H9 (cell line): ENCODE measurements at regions not wholly inside any gene's neighbourhood (a gene's known extent, or its start where the extent isn't known, plus 50 kb on each side); places are given as distances from the start of the nearest gene placed in this dataset.

Experiments used
- DNase-seq: peaks from one replicate; pipeline ENCODE4 v3.0.0-alpha.2; 2017
- H2AFZ ChIP-seq: one replicate; pipeline ENCODE4 v1.6.1; 2013; ENCODE audit warnings: mild to moderate bottlenecking, low read length, control low read depth, moderate library complexity
- H2AK5ac ChIP-seq: 2 replicates; pipeline ENCODE4 v1.6.1; 2013; ENCODE audit warnings: low read length, control low read depth, mixed read lengths; ENCODE audit not compliant: insufficient read length
- H2BK120ac ChIP-seq: one replicate; pipeline ENCODE4 v1.6.1; 2013; ENCODE audit warnings: low read depth, mild to moderate bottlenecking, low read length, control low read depth, inconsistent platforms; ENCODE audit not compliant: poor library complexity, severe bottlenecking
- H2BK12ac ChIP-seq: 2 replicates; pipeline ENCODE4 v1.6.1; 2013; ENCODE audit warnings: low read length, control low read depth, mixed read lengths, low read depth; ENCODE audit not compliant: insufficient read length
- H2BK15ac ChIP-seq: 2 replicates; pipeline ENCODE4 v1.6.1; 2013; ENCODE audit warnings: low read depth, low read length, control low read depth
- H2BK20ac ChIP-seq: one replicate; pipeline ENCODE4 v1.6.1; 2013; ENCODE audit warnings: low read depth, mild to moderate bottlenecking, low read length, control low read depth, inconsistent platforms; ENCODE audit not compliant: poor library complexity, severe bottlenecking
- H2BK5ac ChIP-seq: 2 replicates; pipeline ENCODE4 v1.6.1; 2013; ENCODE audit warnings: low read length, control low read depth, mixed read lengths; ENCODE audit not compliant: insufficient read length
- H3K14ac ChIP-seq: 2 replicates; pipeline ENCODE4 v1.6.1; 2013; ENCODE audit warnings: low read length, control low read depth; ENCODE audit not compliant: insufficient read depth
- H3K18ac ChIP-seq: 2 replicates; pipeline ENCODE4 v1.6.1; 2013; ENCODE audit warnings: low read depth, mild to moderate bottlenecking, mixed read lengths, low read length, control low read depth; ENCODE audit not compliant: insufficient read length
- H3K23ac ChIP-seq: 2 replicates; pipeline ENCODE4 v1.6.1; 2013; ENCODE audit warnings: low read length, control low read depth, mixed read lengths, low read depth; ENCODE audit not compliant: insufficient read length
- H3K23me2 ChIP-seq: 2 replicates; pipeline ENCODE4 v1.6.1; 2013; ENCODE audit warnings: low read depth, mild to moderate bottlenecking, mixed read lengths, low read length, control low read depth; ENCODE audit not compliant: insufficient read length, poor library complexity, severe bottlenecking
- H3K27ac ChIP-seq: 2 replicates; pipeline ENCODE4 v1.5.1; 2013; ENCODE audit warnings: low read length, control low read depth, mixed read lengths, low read depth; ENCODE audit not compliant: insufficient read length
- H3K27me3 ChIP-seq: 2 replicates; pipeline ENCODE4 v1.6.1; 2013; ENCODE audit warnings: low read length, control low read depth, inconsistent platforms; ENCODE audit not compliant: insufficient read depth
- H3K4ac ChIP-seq: 2 replicates; pipeline ENCODE4 v1.6.1; 2013; ENCODE audit warnings: low read depth, mild to moderate bottlenecking, control low read depth, inconsistent platforms, low read length, moderate library complexity
- H3K4me1 ChIP-seq: 2 replicates; pipeline ENCODE4 v1.6.1; 2013; ENCODE audit warnings: low read length, control low read depth, inconsistent platforms; ENCODE audit not compliant: insufficient read depth
- H3K4me2 ChIP-seq: 2 replicates; pipeline ENCODE4 v1.6.1; 2013; ENCODE audit warnings: low read length, control low read depth, mixed read lengths; ENCODE audit not compliant: insufficient read length, insufficient read depth
- H3K56ac ChIP-seq: 2 replicates; pipeline ENCODE4 v1.6.1; 2013; ENCODE audit warnings: low read depth, mild to moderate bottlenecking, mixed read lengths, low read length, control low read depth; ENCODE audit not compliant: insufficient read length
- H3K79me1 ChIP-seq: 2 replicates; pipeline ENCODE4 v1.6.1; 2013; ENCODE audit warnings: low read depth, mild to moderate bottlenecking, moderate library complexity, low read length, control low read depth, inconsistent platforms; ENCODE audit not compliant: insufficient read depth, poor library complexity, severe bottlenecking
- H3K79me2 ChIP-seq: 2 replicates; pipeline ENCODE4 v1.6.1; 2013; ENCODE audit warnings: low read length, control low read depth, inconsistent platforms; ENCODE audit not compliant: insufficient read depth
- H3K9ac ChIP-seq: 2 replicates; pipeline ENCODE4 v1.6.1; 2013; ENCODE audit warnings: low read length, control low read depth, mixed read lengths; ENCODE audit not compliant: insufficient read length; ENCODE audit errors: extremely low read depth
- H3K9me3 ChIP-seq: one replicate; pipeline ENCODE4 v1.6.1; 2013; ENCODE audit warnings: low read depth, low read length, inconsistent platforms; ENCODE audit not compliant: control insufficient read depth
- H3T11ph ChIP-seq: one replicate; pipeline ENCODE4 v1.6.1; 2013; ENCODE audit warnings: mild to moderate bottlenecking, low read length, control low read depth, inconsistent platforms
- H4K20me1 ChIP-seq: one replicate; pipeline ENCODE4 v1.6.1; 2013; ENCODE audit not compliant: control insufficient read depth, insufficient read length, insufficient read depth
- H4K5ac ChIP-seq: 2 replicates; pipeline ENCODE4 v1.6.1; 2013; ENCODE audit warnings: low read depth, mild to moderate bottlenecking, mixed read lengths, low read length, control low read depth; ENCODE audit not compliant: insufficient read length
- H4K8ac ChIP-seq: replicated peaks from 2 replicates; pipeline ENCODE4 v1.6.1; 2013; ENCODE audit warnings: low read length, control low read depth, mixed read lengths, low read depth; ENCODE audit not compliant: insufficient read length
- H4K91ac ChIP-seq: 2 replicates; pipeline ENCODE4 v1.6.1; 2013; ENCODE audit warnings: low read depth, mild to moderate bottlenecking, moderate library complexity, mixed read lengths, low read length, control low read depth; ENCODE audit not compliant: insufficient read length
- H3K27ac Mint-ChIP-seq, 3 experiments: 2 replicates in 2 of 3; 3 replicates in 1 of 3; pipeline ENCODE4 v1.8.0; 2020 to 2021; ENCODE audit warnings: mixed read lengths in 3 of 3, mild to moderate bottlenecking in 1 of 3, moderate library complexity in 1 of 3
- H3K27me3 Mint-ChIP-seq: 2 replicates; pipeline ENCODE4 v1.8.0; 2021; ENCODE audit warnings: low read depth, mild to moderate bottlenecking, moderate library complexity, mixed read lengths
- H3K36me3 Mint-ChIP-seq, 3 experiments: 2 replicates in 2 of 3; 3 replicates in 1 of 3; pipeline ENCODE4 v1.8.0; 2020 to 2021; ENCODE audit warnings: low read depth in 3 of 3, mixed read lengths in 3 of 3; ENCODE audit not compliant: insufficient read depth in 1 of 3
- H3K4me1 Mint-ChIP-seq, 2 experiments: 2 replicates each; pipeline ENCODE4 v1.8.0; 2020; ENCODE audit warnings: mixed read lengths in 2 of 2
- H3K4me3 Mint-ChIP-seq, 2 experiments: 2 replicates in 1 of 2; 3 replicates in 1 of 2; pipeline ENCODE4 v1.8.0; 2020 to 2021; ENCODE audit warnings: mild to moderate bottlenecking in 2 of 2, mixed read lengths in 2 of 2, moderate library complexity in 1 of 2
- H3K9me3 Mint-ChIP-seq, 2 experiments: 2 replicates in 1 of 2; 3 replicates in 1 of 2; pipeline ENCODE4 v1.8.0; 2020; ENCODE audit warnings: mild to moderate bottlenecking in 2 of 2, mixed read lengths in 2 of 2, moderate library complexity in 1 of 2
- WGBS: extraction: QIAGEN DNeasy Blood & Tissue Kit; methylation state at CpG from one replicate; pipeline ENCODE4 v1.1.7; 2013; ENCODE audit warnings: missing lambda C conversion rate, low lambda C conversion rate, mixed read lengths; ENCODE audit not compliant: insufficient read length; ENCODE audit errors: extremely low coverage; 5-methylcytosine and 5-hydroxymethylcytosine counted together
- TF ChIP-seq, protein P1 (sequence below): fragments of 200-600 bp; sonication (generic); conservative IDR thresholded peaks from 3 replicates; pipeline ENCODE4 v1.8.0; 2021; ENCODE audit warnings: antibody characterized with exemption, mild to moderate bottlenecking

GRCh38 chr6:169866140-169866534, 114.7 kb downstream of the ERMARD start:
- H2BK5ac ChIP-seq: no peak overlapping the region
- no peak overlapping the region for H3T11ph ChIP-seq
- no peak overlapping the region for H3K56ac ChIP-seq
- H3K18ac ChIP-seq: no peak overlapping the region
- Mint-ChIP-seq H3K9me3 (peaks cover 0 to 6% of the 10 kb centered on the region in 2 experiments; a peak in 3 of 5 replicates), H3K4me3 (no peak overlapping the region), H3K27me3 (peaks cover 4% of the 10 kb centered on the region), H3K4me1 (peaks cover 0 to 2% of the 10 kb centered on the region in 2 experiments; a peak in 2 of 4 replicates), H3K27ac (no peak overlapping the region), H3K36me3 (no peaks in the 10 kb centered on the region; a peak in 2 of 7 replicates)
- H2BK120ac ChIP-seq: no peak overlapping the region
- H3K4me2 ChIP-seq: no peak overlapping the region
- H3K27me3 ChIP-seq: no peaks in the 10 kb centered on the region
- no peak overlapping the region for H4K5ac ChIP-seq
- no peak overlapping the region for H2BK15ac ChIP-seq
- H3K79me2 ChIP-seq: no peaks in the 10 kb centered on the region
- no peak overlapping the region for H3K4ac ChIP-seq
- DNase-seq: no peak
- H2AFZ ChIP-seq: no peak overlapping the region
- no peak overlapping the region for H3K9ac ChIP-seq
- no peak overlapping the region for H3K23ac ChIP-seq
- no peak overlapping the region for H4K8ac ChIP-seq
- H4K20me1 ChIP-seq: no peaks in the 10 kb centered on the region
- no peak overlapping the region for H2BK12ac ChIP-seq
- TF ChIP-seq, protein P1, sequence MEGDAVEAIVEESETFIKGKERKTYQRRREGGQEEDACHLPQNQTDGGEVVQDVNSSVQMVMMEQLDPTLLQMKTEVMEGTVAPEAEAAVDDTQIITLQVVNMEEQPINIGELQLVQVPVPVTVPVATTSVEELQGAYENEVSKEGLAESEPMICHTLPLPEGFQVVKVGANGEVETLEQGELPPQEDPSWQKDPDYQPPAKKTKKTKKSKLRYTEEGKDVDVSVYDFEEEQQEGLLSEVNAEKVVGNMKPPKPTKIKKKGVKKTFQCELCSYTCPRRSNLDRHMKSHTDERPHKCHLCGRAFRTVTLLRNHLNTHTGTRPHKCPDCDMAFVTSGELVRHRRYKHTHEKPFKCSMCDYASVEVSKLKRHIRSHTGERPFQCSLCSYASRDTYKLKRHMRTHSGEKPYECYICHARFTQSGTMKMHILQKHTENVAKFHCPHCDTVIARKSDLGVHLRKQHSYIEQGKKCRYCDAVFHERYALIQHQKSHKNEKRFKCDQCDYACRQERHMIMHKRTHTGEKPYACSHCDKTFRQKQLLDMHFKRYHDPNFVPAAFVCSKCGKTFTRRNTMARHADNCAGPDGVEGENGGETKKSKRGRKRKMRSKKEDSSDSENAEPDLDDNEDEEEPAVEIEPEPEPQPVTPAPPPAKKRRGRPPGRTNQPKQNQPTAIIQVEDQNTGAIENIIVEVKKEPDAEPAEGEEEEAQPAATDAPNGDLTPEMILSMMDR: no peak
- no peak overlapping the region for H4K91ac ChIP-seq
- H2AK5ac ChIP-seq: no peak overlapping the region
- WGBS: no CpG with 5 or more reads among the region's 10 CpGs
- H3K9me3 ChIP-seq: no peaks in the 10 kb centered on the region
- no peak overlapping the region for H3K14ac ChIP-seq
- H3K27ac ChIP-seq: no peak overlapping the region
- H2BK20ac ChIP-seq: no peak overlapping the region
- no peaks in the 10 kb centered on the region for H3K79me1 ChIP-seq
- no peaks in the 10 kb centered on the region for H3K4me1 ChIP-seq
- H3K23me2 ChIP-seq: no peaks in the 10 kb centered on the region
